Muscle of back (tissue), 3 donors: ENCODE measurements at regions not wholly inside any gene's neighbourhood (a gene's known extent, or its start where the extent isn't known, plus 50 kb on each side); places are given as distances from the start of the nearest gene placed in this dataset.
"Not testable (repeated sequence)": the region's sequence is repeated elsewhere in the genome, so short reads cannot be mapped to it uniquely, and the experiment has no call there.

ENCODE experiments used
- DNase-seq, 3 donors: peaks; one replicate each; pipeline versions ENCODE4 v3.0.0 to v3.0.0-alpha.2; 2013

- no peak for DNase-seq
Observed at GRCh38 chr15:77862651-77863104, 214.8 kb downstream of the TBC1D2B start.

- not testable (repeated sequence) for DNase-seq
Observed at GRCh38 chr15:77861997-77862635, 215.4 kb downstream of the TBC1D2B start.

GRCh38 chr15:77860071-77860691 is 217.3 kb downstream of the TBC1D2B start:
- DNase-seq = no peak

- DNase-seq = no peak
Observed at GRCh38 chr15:77859491-77860060, 217.9 kb downstream of the TBC1D2B start.

GRCh38 chr15:77858792-77859490 is 218.6 kb downstream of the TBC1D2B start:
- no peak for DNase-seq

- DNase-seq = no peak
Observed at GRCh38 chr15:77857419-77857818, 220.1 kb downstream of the TBC1D2B start.

GRCh38 chr15:77856705-77857346 is 220.7 kb downstream of the TBC1D2B start:
- DNase-seq = no peak

GRCh38 chr15:77855871-77856270 is 221.6 kb downstream of the TBC1D2B start:
- no peak for DNase-seq

GRCh38 chr15:77854980-77855379 is 222.3 kb upstream of the LINGO1 start:
- no peak for DNase-seq

- DNase-seq = no peak
Observed at GRCh38 chr15:77853910-77854309, 221.2 kb upstream of the LINGO1 start.

GRCh38 chr15:77853008-77853328 is 220.3 kb upstream of the LINGO1 start:
- no peak for DNase-seq

GRCh38 chr15:77852241-77853007 is 219.7 kb upstream of the LINGO1 start:
- no peak for DNase-seq

- DNase-seq = no peak
Observed at GRCh38 chr15:77851691-77852090, 219.0 kb upstream of the LINGO1 start.

GRCh38 chr15:77851086-77851485 is 218.4 kb upstream of the LINGO1 start:
- DNase-seq = no peak

- no peak for DNase-seq
Observed at GRCh38 chr15:77846986-77847385, 214.3 kb upstream of the LINGO1 start.

GRCh38 chr15:77846360-77846759 is 213.6 kb upstream of the LINGO1 start:
- DNase-seq = no peak

GRCh38 chr15:77844798-77845446 is 212.2 kb upstream of the LINGO1 start:
- DNase-seq = no peak

GRCh38 chr15:77843546-77843945 is 210.8 kb upstream of the LINGO1 start:
- no peak for DNase-seq

- peak in 1 of 3 donors; percentile 13 for DNase-seq
Observed at GRCh38 chr15:77840991-77841775, 208.5 kb upstream of the LINGO1 start.
